HFFc6 (cell line): ENCODE measurements at regions not wholly inside any gene's neighbourhood (a gene's known extent, or its start where the extent isn't known, plus 50 kb on each side); places are given as distances from the start of the nearest gene placed in this dataset.
"Not testable (repeated sequence)": the region's sequence is repeated elsewhere in the genome, so short reads cannot be mapped to it uniquely, and the experiment has no call there.

ENCODE experiments used
- DNase-seq: peaks from one replicate; pipeline ENCODE4 v3.0.0-alpha.2; 2018
- H3K27ac Mint-ChIP-seq: 2 replicates; pipeline ENCODE4 v1.8.0; 2020; ENCODE audit warnings: mild to moderate bottlenecking, mixed read lengths
- H3K27me3 Mint-ChIP-seq: 2 replicates; pipeline ENCODE4 v1.8.0; 2021; ENCODE audit warnings: mild to moderate bottlenecking, moderate library complexity, mixed read lengths; ENCODE audit not compliant: insufficient read depth
- H3K36me3 Mint-ChIP-seq: 2 replicates; pipeline ENCODE4 v1.8.0; 2021; ENCODE audit warnings: low read depth, mixed read lengths
- H3K4me1 Mint-ChIP-seq: 2 replicates; pipeline ENCODE4 v1.8.0; 2020; ENCODE audit warnings: low read depth, mixed read lengths
- H3K4me3 Mint-ChIP-seq: 2 replicates; pipeline ENCODE4 v1.8.0; 2020; ENCODE audit warnings: mild to moderate bottlenecking, moderate library complexity, mixed read lengths
- H3K9me3 Mint-ChIP-seq: 2 replicates; pipeline ENCODE4 v1.8.0; 2020; ENCODE audit warnings: mild to moderate bottlenecking, mixed read lengths
- TF ChIP-seq, protein P1 (sequence below): fragments of 200-600 bp; sonication (generic); IDR thresholded peaks from 2 replicates; pipeline ENCODE4 v1.5.0; 2021; ENCODE audit warnings: antibody characterized with exemption, mild to moderate bottlenecking

DNA sequence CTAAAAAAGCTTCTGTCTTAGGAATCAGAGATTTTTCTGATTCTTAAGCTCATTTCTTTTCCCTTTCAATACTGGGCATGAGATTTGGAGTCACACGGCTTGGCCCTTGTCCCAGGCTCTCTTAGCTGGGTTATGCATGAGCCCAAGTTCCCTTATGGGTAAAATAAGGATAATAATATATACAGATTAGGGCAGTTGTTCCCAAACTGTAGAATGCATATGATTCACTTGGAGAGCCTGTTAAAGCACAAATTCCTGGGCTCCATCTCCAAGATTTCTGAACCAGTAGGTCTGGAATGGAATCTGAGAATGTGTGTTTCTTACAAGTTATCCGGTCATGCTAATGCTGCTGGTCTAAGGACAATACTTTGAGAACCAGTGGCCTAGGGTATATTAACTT is 154.0 kb downstream of the REEP3 start:
- Mint-ChIP-seq H3K4me3 (no peak overlapping the region), H3K9me3 (no peaks in the 10 kb centered on the region), H3K27ac (no peak overlapping the region), H3K27me3 (no peaks in the 10 kb centered on the region; the same call in 1 of the 2 replicates), H3K36me3 (no peaks in the 10 kb centered on the region), H3K4me1 (peaks cover 23% of the 10 kb centered on the region)
- DNase-seq, result peak; percentile 21
- TF ChIP-seq, protein P1, sequence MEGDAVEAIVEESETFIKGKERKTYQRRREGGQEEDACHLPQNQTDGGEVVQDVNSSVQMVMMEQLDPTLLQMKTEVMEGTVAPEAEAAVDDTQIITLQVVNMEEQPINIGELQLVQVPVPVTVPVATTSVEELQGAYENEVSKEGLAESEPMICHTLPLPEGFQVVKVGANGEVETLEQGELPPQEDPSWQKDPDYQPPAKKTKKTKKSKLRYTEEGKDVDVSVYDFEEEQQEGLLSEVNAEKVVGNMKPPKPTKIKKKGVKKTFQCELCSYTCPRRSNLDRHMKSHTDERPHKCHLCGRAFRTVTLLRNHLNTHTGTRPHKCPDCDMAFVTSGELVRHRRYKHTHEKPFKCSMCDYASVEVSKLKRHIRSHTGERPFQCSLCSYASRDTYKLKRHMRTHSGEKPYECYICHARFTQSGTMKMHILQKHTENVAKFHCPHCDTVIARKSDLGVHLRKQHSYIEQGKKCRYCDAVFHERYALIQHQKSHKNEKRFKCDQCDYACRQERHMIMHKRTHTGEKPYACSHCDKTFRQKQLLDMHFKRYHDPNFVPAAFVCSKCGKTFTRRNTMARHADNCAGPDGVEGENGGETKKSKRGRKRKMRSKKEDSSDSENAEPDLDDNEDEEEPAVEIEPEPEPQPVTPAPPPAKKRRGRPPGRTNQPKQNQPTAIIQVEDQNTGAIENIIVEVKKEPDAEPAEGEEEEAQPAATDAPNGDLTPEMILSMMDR, result no peak

DNA sequence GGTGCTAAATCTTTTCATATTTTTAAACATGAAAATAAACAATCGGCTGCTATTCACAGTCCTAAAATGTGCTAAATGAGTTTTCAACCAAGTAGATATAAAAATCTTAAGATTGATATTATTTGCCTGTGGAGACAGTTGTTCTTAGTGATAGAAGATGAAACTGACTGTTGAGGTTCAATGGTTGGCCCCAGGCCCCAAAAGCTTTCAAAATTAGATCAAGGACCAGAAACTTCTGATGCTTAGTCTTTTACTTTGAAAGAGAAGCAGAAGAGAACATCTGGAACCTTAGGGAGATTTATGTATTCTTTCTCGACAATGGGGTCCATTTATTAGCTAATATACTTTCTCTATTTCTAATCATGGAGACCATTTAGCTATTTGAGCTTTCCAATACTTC is 155.8 kb downstream of the REEP3 start:
- H3K4me1 Mint-ChIP-seq, result peaks cover 15% of the 10 kb centered on the region
- H3K27ac Mint-ChIP-seq, result no peak overlapping the region
- no peaks in the 10 kb centered on the region; the same call in 1 of the 2 replicates for H3K27me3 Mint-ChIP-seq
- TF ChIP-seq, protein P1, result no peak
- H3K9me3 Mint-ChIP-seq, result no peaks in the 10 kb centered on the region
- no peak overlapping the region for H3K4me3 Mint-ChIP-seq
- no peaks in the 10 kb centered on the region for H3K36me3 Mint-ChIP-seq
- no peak for DNase-seq

DNA sequence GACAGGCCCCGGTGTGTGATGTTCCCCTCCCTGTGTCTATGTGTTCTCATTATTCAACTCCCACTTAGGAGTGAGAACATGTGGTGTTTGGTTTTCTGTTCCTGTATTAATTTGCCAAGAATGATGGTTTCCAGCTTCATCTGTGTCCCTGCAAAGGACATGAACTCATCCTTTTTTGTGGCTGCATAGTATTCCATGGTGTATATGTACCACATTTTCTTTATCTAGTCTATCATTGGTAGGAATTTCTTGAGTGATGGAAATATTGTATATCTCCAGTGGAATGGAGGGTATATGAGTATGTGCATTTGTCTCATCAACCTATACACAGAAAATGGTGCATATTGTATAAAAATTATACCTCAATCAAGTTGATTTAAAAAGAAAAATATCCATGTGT is 159.3 kb downstream of the REEP3 start:
- peaks cover 23% of the 10 kb centered on the region for H3K4me1 Mint-ChIP-seq
- not testable (repeated sequence) for H3K9me3 Mint-ChIP-seq, H3K36me3 Mint-ChIP-seq, DNase-seq, H3K4me3 Mint-ChIP-seq, H3K27ac Mint-ChIP-seq, H3K27me3 Mint-ChIP-seq

DNA sequence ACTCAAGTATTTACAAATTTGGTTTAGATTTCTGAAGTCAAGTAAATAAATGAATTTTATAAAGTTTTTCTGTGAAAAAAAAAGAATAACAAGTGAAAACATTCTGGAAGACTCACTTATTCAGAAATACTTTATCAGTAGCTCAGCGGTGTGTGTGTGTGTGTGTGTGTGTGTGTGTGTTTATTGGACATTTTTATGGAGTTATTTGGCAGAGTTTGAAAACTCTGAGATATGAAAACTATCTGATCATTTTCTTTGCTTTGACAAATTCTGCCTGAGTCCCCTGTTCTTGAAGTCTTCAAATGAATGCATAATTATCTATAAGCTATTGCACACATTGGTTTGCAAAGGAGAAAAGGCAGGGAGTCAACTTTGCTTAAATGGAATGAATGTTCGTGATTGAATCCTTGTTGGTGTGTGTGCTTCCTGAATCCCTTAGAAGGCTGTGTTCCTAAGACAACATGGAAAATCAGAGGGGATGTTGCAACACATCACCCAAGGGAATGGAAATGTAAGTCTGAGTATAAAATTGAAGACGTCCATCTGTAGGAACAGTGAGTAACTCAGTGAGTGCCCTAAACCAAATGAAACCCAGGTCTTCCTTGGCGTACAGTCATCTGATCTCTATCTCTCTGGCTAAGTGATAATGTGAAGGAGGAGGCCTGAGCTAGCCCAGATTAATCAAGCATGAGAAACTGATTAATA is 160.9 kb downstream of the REEP3 start:
- no peaks in the 10 kb centered on the region for H3K36me3 Mint-ChIP-seq

DNA sequence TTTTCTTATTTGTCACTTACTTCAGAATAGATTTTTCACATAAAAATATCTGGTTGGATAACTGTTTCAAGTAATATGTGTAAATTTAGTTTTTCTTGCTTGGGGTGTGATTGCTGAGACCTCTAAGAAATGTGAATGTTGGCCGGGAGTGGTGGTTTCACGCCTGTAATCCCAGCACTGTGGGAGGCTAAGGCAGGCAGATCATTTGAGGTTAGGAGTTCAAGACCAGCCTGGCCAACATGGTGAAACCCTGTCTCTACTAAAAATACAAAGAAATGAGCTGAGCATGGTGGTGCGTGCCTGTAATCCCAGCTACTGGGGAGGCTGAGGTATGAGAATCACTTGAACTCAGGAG is 161.5 kb downstream of the REEP3 start:
- not testable (repeated sequence) for H3K36me3 Mint-ChIP-seq, H3K27me3 Mint-ChIP-seq, DNase-seq, H3K9me3 Mint-ChIP-seq
- peak overlapping the region; percentile 55 for H3K27ac Mint-ChIP-seq
- H3K4me1 Mint-ChIP-seq, result peaks cover 23% of the 10 kb centered on the region
- H3K4me3 Mint-ChIP-seq, result peak overlapping the region; percentile 34; the same call in 1 of the 2 replicates

More for the DNA sequence above, 160.9 kb downstream of the REEP3 start:
- Mint-ChIP-seq H3K27me3 (peaks cover 3% of the 10 kb centered on the region), H3K4me1 (peaks cover 23% of the 10 kb centered on the region), H3K4me3 (peak overlapping the region; percentile 34), H3K27ac (peak overlapping the region; percentile 55), H3K9me3 (no peaks in the 10 kb centered on the region)
- peak; percentile 88 for DNase-seq
- TF ChIP-seq, protein P1, result no peak

DNA sequence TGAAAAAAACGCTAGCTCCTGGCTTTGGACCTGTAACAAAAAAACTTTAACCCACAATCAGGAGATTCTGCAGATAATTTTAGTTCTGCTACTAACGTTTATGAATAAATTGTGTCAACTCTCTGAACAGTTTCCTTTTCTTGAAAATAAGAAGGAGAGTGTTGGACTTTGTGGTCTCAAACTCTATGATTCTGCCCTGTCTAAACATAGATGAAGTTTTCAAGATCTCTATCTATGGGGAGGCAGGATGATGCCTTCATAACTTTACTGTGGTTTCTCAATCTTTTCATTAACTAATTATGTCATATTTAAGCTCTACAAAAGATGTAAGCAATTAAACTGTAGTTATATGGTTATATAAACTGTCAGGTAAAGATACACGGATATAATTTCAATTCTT is 162.0 kb downstream of the REEP3 start:
- H3K27me3 Mint-ChIP-seq, result peaks cover 3% of the 10 kb centered on the region
- H3K9me3 Mint-ChIP-seq, result no peaks in the 10 kb centered on the region
- no peak overlapping the region for H3K4me3 Mint-ChIP-seq
- TF ChIP-seq, protein P1, result no peak
- H3K36me3 Mint-ChIP-seq, result no peaks in the 10 kb centered on the region
- H3K27ac Mint-ChIP-seq, result no peak overlapping the region
- H3K4me1 Mint-ChIP-seq, result peaks cover 23% of the 10 kb centered on the region
- no peak for DNase-seq
